Activated CD4-positive, alpha-beta memory T cell treated with anti-CD3 and anti-CD28 coated beads, Interleukin-2, amount 10 ng/mL, durations not matched to agents 7 days and 5 days (primary cell): ENCODE measurements at regions not wholly inside any gene's neighbourhood (a gene's known extent, or its start where the extent isn't known, plus 50 kb on each side); places are given as distances from the start of the nearest gene placed in this dataset.

Experiments
- CTCF ChIA-PET: fragments of 350-600 bp; sonication (Branson Sonifier 250); formaldehyde crosslinking; loops from one replicate; lab custom pipeline; 2021; ENCODE audit warnings: antibody characterized with exemption, inconsistent platforms; lab: Charles Lee
- POLR2A ChIA-PET: fragments of 350-600 bp; sonication (Branson Sonifier 250); formaldehyde crosslinking; loops from one replicate; lab custom pipeline; 2021; ENCODE audit warnings: antibody characterized with exemption; lab: Charles Lee
- DNase-seq: peaks from one replicate; pipeline ENCODE4 v3.0.0-alpha.2; 2020
- H3K27ac Mint-ChIP-seq: one replicate; pipeline ENCODE4 v1.8.0; 2021; ENCODE audit warnings: mild to moderate bottlenecking, mixed read lengths
- H3K27me3 Mint-ChIP-seq: one replicate; pipeline ENCODE4 v1.8.0; 2021; ENCODE audit warnings: mixed read lengths
- H3K36me3 Mint-ChIP-seq: one replicate; pipeline ENCODE4 v1.8.0; 2021; ENCODE audit warnings: low read depth, mixed read lengths
- H3K4me1 Mint-ChIP-seq: one replicate; pipeline ENCODE4 v1.8.0; 2021; ENCODE audit warnings: mixed read lengths
- H3K4me3 Mint-ChIP-seq: one replicate; pipeline ENCODE4 v1.8.0; 2021; ENCODE audit warnings: mild to moderate bottlenecking, mixed read lengths
- H3K9me3 Mint-ChIP-seq: one replicate; pipeline ENCODE4 v1.8.0; 2021; ENCODE audit warnings: mixed read lengths

- H3K4me3 Mint-ChIP-seq = no peak overlapping the region
- H3K9me3 Mint-ChIP-seq = no peaks in the 10 kb centered on the region
- ChIA-PET CTCF (no interaction called here), POLR2A (no interaction called here)
- no peaks in the 10 kb centered on the region for H3K27me3 Mint-ChIP-seq
- H3K36me3 Mint-ChIP-seq = no peaks in the 10 kb centered on the region
- DNase-seq = no peak
- no peaks in the 10 kb centered on the region for H3K4me1 Mint-ChIP-seq
- H3K27ac Mint-ChIP-seq = no peak overlapping the region
Measured at GRCh38 chr16:16798504-16798903, 419.6 kb downstream of the NPIPA7 start.

- DNase-seq = no peak
- ChIA-PET CTCF (no interaction called here), POLR2A (no interaction called here)
- Mint-ChIP-seq H3K27me3 (no peaks in the 10 kb centered on the region), H3K4me3 (no peak overlapping the region), H3K27ac (no peak overlapping the region), H3K36me3 (no peaks in the 10 kb centered on the region), H3K9me3 (no peaks in the 10 kb centered on the region), H3K4me1 (no peaks in the 10 kb centered on the region)
Measured at GRCh38 chr16:16805809-16806208, 426.9 kb downstream of the NPIPA7 start.

- no peaks in the 10 kb centered on the region for H3K27me3 Mint-ChIP-seq
- no peaks in the 10 kb centered on the region for H3K4me1 Mint-ChIP-seq
- no peaks in the 10 kb centered on the region for H3K36me3 Mint-ChIP-seq
- H3K27ac Mint-ChIP-seq = no peak overlapping the region
- DNase-seq = no peak
- H3K4me3 Mint-ChIP-seq = no peak overlapping the region
- ChIA-PET CTCF (no interaction called here), POLR2A (no interaction called here)
- H3K9me3 Mint-ChIP-seq = peaks cover 3% of the 10 kb centered on the region
Measured at GRCh38 chr16:16815641-16816040, 436.7 kb downstream of the NPIPA7 start.

GRCh38 chr16:16817196-16817595 is 438.3 kb downstream of the NPIPA7 start:
- DNase-seq = no peak
- ChIA-PET CTCF (no interaction called here), POLR2A (no interaction called here)
- H3K9me3 Mint-ChIP-seq = peaks cover 4% of the 10 kb centered on the region
- H3K27me3 Mint-ChIP-seq = no peaks in the 10 kb centered on the region
- H3K4me1 Mint-ChIP-seq = no peaks in the 10 kb centered on the region
- H3K4me3 Mint-ChIP-seq = no peak overlapping the region
- no peaks in the 10 kb centered on the region for H3K36me3 Mint-ChIP-seq
- no peak overlapping the region for H3K27ac Mint-ChIP-seq

- POLR2A ChIA-PET = no interaction called here
- Mint-ChIP-seq H3K4me3 (no peak overlapping the region), H3K36me3 (no peaks in the 10 kb centered on the region), H3K4me1 (no peaks in the 10 kb centered on the region), H3K27me3 (no peaks in the 10 kb centered on the region), H3K27ac (no peak overlapping the region), H3K9me3 (peaks cover 6% of the 10 kb centered on the region)
- no peak for DNase-seq
- CTCF ChIA-PET = no interaction called here
Measured at GRCh38 chr16:16821261-16821660, 442.3 kb downstream of the NPIPA7 start.

GRCh38 chr16:16828913-16829398 is 450.0 kb downstream of the NPIPA7 start:
- Mint-ChIP-seq H3K4me1 (no peaks in the 10 kb centered on the region), H3K36me3 (no peaks in the 10 kb centered on the region), H3K4me3 (no peak overlapping the region), H3K27me3 (no peaks in the 10 kb centered on the region), H3K9me3 (peaks cover 2% of the 10 kb centered on the region), H3K27ac (no peak overlapping the region)
- POLR2A ChIA-PET = no interaction called here
- DNase-seq = no peak
- CTCF ChIA-PET = no interaction called here

- DNase-seq = no peak
Measured at GRCh38 chr16:16830401-16830800, 451.5 kb downstream of the NPIPA7 start.

GRCh38 chr16:16830973-16831372 is 452.0 kb downstream of the NPIPA7 start:
- H3K4me1 Mint-ChIP-seq = no peaks in the 10 kb centered on the region
- DNase-seq = no peak
- no peak overlapping the region for H3K27ac Mint-ChIP-seq
- H3K4me3 Mint-ChIP-seq = no peak overlapping the region
- no peaks in the 10 kb centered on the region for H3K36me3 Mint-ChIP-seq
- ChIA-PET CTCF (no interaction called here), POLR2A (no interaction called here)
- no peaks in the 10 kb centered on the region for H3K27me3 Mint-ChIP-seq
- H3K9me3 Mint-ChIP-seq = no peaks in the 10 kb centered on the region

More at GRCh38 chr16:16830401-16830800, 451.5 kb downstream of the NPIPA7 start:
- POLR2A ChIA-PET = no interaction called here
- H3K9me3 Mint-ChIP-seq = no peaks in the 10 kb centered on the region
- CTCF ChIA-PET = no interaction called here
- no peaks in the 10 kb centered on the region for H3K36me3 Mint-ChIP-seq
- no peak overlapping the region for H3K27ac Mint-ChIP-seq
- no peaks in the 10 kb centered on the region for H3K4me1 Mint-ChIP-seq
- H3K27me3 Mint-ChIP-seq = no peaks in the 10 kb centered on the region
- no peak overlapping the region for H3K4me3 Mint-ChIP-seq

GRCh38 chr16:16833165-16833564 is 454.2 kb downstream of the NPIPA7 start:
- no peak overlapping the region for H3K4me3 Mint-ChIP-seq
- H3K9me3 Mint-ChIP-seq = no peaks in the 10 kb centered on the region
- H3K4me1 Mint-ChIP-seq = no peaks in the 10 kb centered on the region
- ChIA-PET CTCF (no interaction called here), POLR2A (no interaction called here)
- no peaks in the 10 kb centered on the region for H3K36me3 Mint-ChIP-seq
- H3K27ac Mint-ChIP-seq = no peak overlapping the region
- no peak for DNase-seq
- no peaks in the 10 kb centered on the region for H3K27me3 Mint-ChIP-seq

- no peak overlapping the region for H3K27ac Mint-ChIP-seq
- H3K27me3 Mint-ChIP-seq = peaks cover 3% of the 10 kb centered on the region
- DNase-seq = no peak
- H3K9me3 Mint-ChIP-seq = peaks cover 3% of the 10 kb centered on the region
- H3K4me1 Mint-ChIP-seq = no peaks in the 10 kb centered on the region
- POLR2A ChIA-PET = no interaction called here
- CTCF ChIA-PET = no interaction called here
- H3K36me3 Mint-ChIP-seq = no peaks in the 10 kb centered on the region
- H3K4me3 Mint-ChIP-seq = no peak overlapping the region
Measured at GRCh38 chr16:16850274-16850673, 471.3 kb downstream of the NPIPA7 start.

- Mint-ChIP-seq H3K9me3 (no peaks in the 10 kb centered on the region), H3K27ac (no peak overlapping the region), H3K27me3 (peaks cover 5% of the 10 kb centered on the region), H3K36me3 (no peaks in the 10 kb centered on the region), H3K4me1 (peaks cover 2% of the 10 kb centered on the region), H3K4me3 (no peak overlapping the region)
- CTCF ChIA-PET = no interaction called here
- POLR2A ChIA-PET = no interaction called here
- no peak for DNase-seq
Measured at GRCh38 chr16:16857012-16857411, 478.1 kb downstream of the NPIPA7 start.

- Mint-ChIP-seq H3K4me1 (peaks cover 2% of the 10 kb centered on the region), H3K9me3 (no peaks in the 10 kb centered on the region), H3K27me3 (peaks cover 5% of the 10 kb centered on the region), H3K27ac (no peak overlapping the region), H3K4me3 (no peak overlapping the region), H3K36me3 (no peaks in the 10 kb centered on the region)
- ChIA-PET POLR2A (no interaction called here), CTCF (no interaction called here)
- DNase-seq = no peak
Measured at GRCh38 chr16:16857603-16858283, 478.8 kb downstream of the NPIPA7 start.

- Mint-ChIP-seq H3K36me3 (no peaks in the 10 kb centered on the region), H3K27me3 (peaks cover 2% of the 10 kb centered on the region), H3K9me3 (no peaks in the 10 kb centered on the region), H3K4me3 (no peak overlapping the region), H3K27ac (no peak overlapping the region), H3K4me1 (peaks cover 2% of the 10 kb centered on the region)
- ChIA-PET POLR2A (no interaction called here), CTCF (interaction anchor here (1.0 to 1.4 kb wide), 4 partner anchors 8 to 718 kb away, joined by 3 to 7 read pairs (median 4); no protein-coding TSS in a partner anchor)
- peak; percentile 57 for DNase-seq
Measured at GRCh38 chr16:16861546-16861945, 482.6 kb downstream of the NPIPA7 start.

- Mint-ChIP-seq H3K27me3 (peaks cover 2% of the 10 kb centered on the region), H3K4me3 (no peak overlapping the region)
- CTCF ChIA-PET = interaction anchor here (0.7 kb wide), 1 partner anchor 657 kb away, joined by 4 read pairs; no protein-coding TSS in a partner anchor
Measured at GRCh38 chr16:16863672-16864071, 484.7 kb downstream of the NPIPA7 start.

More at GRCh38 chr16:16863672-16864071, 484.7 kb downstream of the NPIPA7 start:
- Mint-ChIP-seq H3K27ac (no peak overlapping the region), H3K36me3 (no peaks in the 10 kb centered on the region), H3K4me1 (peaks cover 2% of the 10 kb centered on the region), H3K9me3 (no peaks in the 10 kb centered on the region)
- DNase-seq = no peak
- POLR2A ChIA-PET = no interaction called here
